NCI-H1694 (cell line): ENCODE measurements at regions not wholly inside any gene's neighbourhood (a gene's known extent, or its start where the extent isn't known, plus 50 kb on each side); places are given as distances from the start of the nearest gene placed in this dataset.
"Not testable (repeated sequence)": the region's sequence is repeated elsewhere in the genome, so short reads cannot be mapped to it uniquely, and the experiment has no call there.

ENCODE experiments used
- DNase-seq: peaks from one replicate; lab custom pipeline; 2025; lab: John Stamatoyannopoulos, UW

- no peak for DNase-seq
Measured at GRCh38 chr1:25022361-25023189, 92.5 kb upstream of the RUNX3 start.

- DNase-seq: no peak
Measured at GRCh38 chr1:25021591-25022215, 91.6 kb upstream of the RUNX3 start.

GRCh38 chr1:25020851-25021590 lies 90.9 kb upstream of the RUNX3 start:
- no peak for DNase-seq

GRCh38 chr1:25020173-25020845 lies 90.2 kb upstream of the RUNX3 start:
- no peak for DNase-seq

- DNase-seq: no peak
Measured at GRCh38 chr1:25019337-25020172, 89.5 kb upstream of the RUNX3 start.

GRCh38 chr1:25018943-25019336 lies 88.9 kb upstream of the RUNX3 start:
- no peak for DNase-seq

- no peak for DNase-seq
Measured at GRCh38 chr1:25018110-25018735, 88.1 kb upstream of the RUNX3 start.

GRCh38 chr1:25017436-25018109 lies 87.5 kb upstream of the RUNX3 start:
- DNase-seq: no peak

- DNase-seq: no peak
Measured at GRCh38 chr1:25012966-25013962, 83.2 kb upstream of the RUNX3 start.

GRCh38 chr1:25011943-25012638 lies 82.0 kb upstream of the RUNX3 start:
- no peak for DNase-seq

GRCh38 chr1:25011275-25011674 lies 81.2 kb upstream of the RUNX3 start:
- DNase-seq: no peak

- DNase-seq: no peak
Measured at GRCh38 chr1:25009671-25010262, 79.7 kb upstream of the RUNX3 start.

GRCh38 chr1:25008192-25008485 lies 78.1 kb upstream of the RUNX3 start:
- DNase-seq: no peak

- not testable (repeated sequence) for DNase-seq
Measured at GRCh38 chr1:25007390-25008191, 77.5 kb upstream of the RUNX3 start.

- DNase-seq: no peak
Measured at GRCh38 chr1:25006770-25007169, 76.7 kb upstream of the RUNX3 start.

GRCh38 chr1:25004355-25004754 lies 74.3 kb upstream of the RUNX3 start:
- no peak for DNase-seq

GRCh38 chr1:25003457-25004190 lies 73.5 kb upstream of the RUNX3 start:
- no peak for DNase-seq
